Esophagus squamous epithelium (tissue), 4 donors: ENCODE measurements at regions not wholly inside any gene's neighbourhood (a gene's known extent, or its start where the extent isn't known, plus 50 kb on each side); places are given as distances from the start of the nearest gene placed in this dataset.

Source experiments
- POLR2A ChIP-seq, 4 donors: fragments of 450-650 bp; IDR thresholded peaks; one replicate each; pipeline ENCODE4 v1.6.1; 2017; ENCODE audit warnings: antibody characterized with exemption in 4 of 4, mild to moderate bottlenecking in 4 of 4, moderate library complexity in 3 of 4
- TF ChIP-seq, protein P1 (sequence below), 6 experiments: fragments of 450-650 bp in 4 of 6; fragments of 200-600 bp in 2 of 6; sonication (generic) in 2 of 6; IDR thresholded peaks; one replicate each; pipeline ENCODE4 v1.5.1; 2016 to 2019; ENCODE audit warnings: antibody characterized with exemption in 6 of 6, mild to moderate bottlenecking in 4 of 6, moderate library complexity in 4 of 6

DNA sequence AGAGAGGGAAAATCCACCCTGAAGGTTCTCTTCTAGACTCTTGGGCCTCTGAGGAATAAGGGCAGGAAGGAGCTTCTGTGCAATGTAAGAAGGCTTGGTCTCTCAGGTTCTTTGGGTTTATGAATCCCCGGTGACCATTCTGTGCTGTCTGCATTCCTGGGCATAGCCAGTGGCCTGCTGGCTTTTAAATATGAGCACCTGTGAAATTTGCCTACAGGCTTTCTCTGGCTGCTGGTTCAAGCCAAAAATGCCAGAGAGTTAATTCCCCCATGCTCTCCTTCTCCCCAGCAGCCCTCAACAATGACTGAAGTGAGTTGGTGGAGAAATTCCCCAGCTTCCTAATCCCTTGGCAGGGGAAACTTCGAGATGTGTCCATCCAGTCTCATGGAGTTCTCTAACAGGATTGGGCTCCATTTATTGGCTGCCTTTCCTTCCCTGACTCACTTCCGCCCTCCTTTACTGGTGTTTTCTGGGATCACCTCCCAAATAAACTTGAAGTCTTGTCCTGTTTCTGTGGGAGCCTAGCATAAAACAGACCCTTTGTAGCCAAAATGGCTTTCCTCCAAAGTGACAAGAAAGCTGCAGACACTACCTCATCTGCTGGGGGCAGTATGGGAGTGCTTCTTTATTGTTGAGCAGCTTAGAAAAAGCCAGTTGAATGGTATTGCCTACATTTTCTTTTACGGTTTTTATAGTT lies 179.4 kb upstream of the CASK start:
- no peak for TF ChIP-seq POLR2A (IDR thresholded peaks at IDR 0.05)
- TF ChIP-seq, protein P1, sequence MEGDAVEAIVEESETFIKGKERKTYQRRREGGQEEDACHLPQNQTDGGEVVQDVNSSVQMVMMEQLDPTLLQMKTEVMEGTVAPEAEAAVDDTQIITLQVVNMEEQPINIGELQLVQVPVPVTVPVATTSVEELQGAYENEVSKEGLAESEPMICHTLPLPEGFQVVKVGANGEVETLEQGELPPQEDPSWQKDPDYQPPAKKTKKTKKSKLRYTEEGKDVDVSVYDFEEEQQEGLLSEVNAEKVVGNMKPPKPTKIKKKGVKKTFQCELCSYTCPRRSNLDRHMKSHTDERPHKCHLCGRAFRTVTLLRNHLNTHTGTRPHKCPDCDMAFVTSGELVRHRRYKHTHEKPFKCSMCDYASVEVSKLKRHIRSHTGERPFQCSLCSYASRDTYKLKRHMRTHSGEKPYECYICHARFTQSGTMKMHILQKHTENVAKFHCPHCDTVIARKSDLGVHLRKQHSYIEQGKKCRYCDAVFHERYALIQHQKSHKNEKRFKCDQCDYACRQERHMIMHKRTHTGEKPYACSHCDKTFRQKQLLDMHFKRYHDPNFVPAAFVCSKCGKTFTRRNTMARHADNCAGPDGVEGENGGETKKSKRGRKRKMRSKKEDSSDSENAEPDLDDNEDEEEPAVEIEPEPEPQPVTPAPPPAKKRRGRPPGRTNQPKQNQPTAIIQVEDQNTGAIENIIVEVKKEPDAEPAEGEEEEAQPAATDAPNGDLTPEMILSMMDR (IDR thresholded peaks at IDR 0.05): no peak
